Psoas muscle (tissue), 7 donors: ENCODE measurements at regions not wholly inside any gene's neighbourhood (a gene's known extent, or its start where the extent isn't known, plus 50 kb on each side); places are given as distances from the start of the nearest gene placed in this dataset.

Experiments
- ATAC-seq, 4 donors: fragments of 200-7000 bp; cut with Tn5 transposase; one replicate each; pipeline ENCODE4 v1.9.1; 2020; ENCODE audit warnings: moderate library complexity in 3 of 4, mild to moderate bottlenecking in 2 of 4
- DNase-seq, 2 donors: peaks; one replicate each; pipeline ENCODE4 v3.0.0-alpha.2; 2020
- H3K27ac ChIP-seq: fragments of 200-600 bp; one replicate; pipeline ENCODE4 v1.8.0; 2022
- H3K27me3 ChIP-seq, 3 donors: fragments of 200-600 bp in 1 of 3; one replicate each; pipeline versions ENCODE4 v1.6.1 to v1.8.0; 2013 to 2022; ENCODE audit warnings: low read length in 2 of 3, mild to moderate bottlenecking in 2 of 3, moderate library complexity in 1 of 3; ENCODE audit not compliant: insufficient read depth in 3 of 3
- H3K36me3 ChIP-seq, 2 donors: fragments of 200-600 bp in 1 of 2; one replicate each; pipeline versions ENCODE4 v1.6.1 to v1.8.0; 2013 to 2022; ENCODE audit warnings: low read depth in 1 of 2, mild to moderate bottlenecking in 1 of 2, moderate library complexity in 1 of 2; ENCODE audit not compliant: insufficient read depth in 1 of 2
- H3K4me1 ChIP-seq: fragments of 200-600 bp; one replicate; pipeline ENCODE4 v1.8.0; 2022
- H3K4me3 ChIP-seq: fragments of 200-600 bp; one replicate; pipeline ENCODE4 v1.8.0; 2022; ENCODE audit warnings: mild to moderate bottlenecking
- H3K9me3 ChIP-seq: fragments of 200-600 bp; one replicate; pipeline ENCODE4 v1.8.0; 2022
- WGBS, 3 donors: extraction: QIAGEN DNeasy Blood & Tissue Kit; methylation state at CpG; one replicate each; pipeline versions ENCODE4 v1.1.6 to v1.1.7; 2013; 5-methylcytosine and 5-hydroxymethylcytosine counted together
- intact Hi-C, 2 donors: fragments of 100-400 bp; cut with DNase I; formaldehyde crosslinking; loops; one replicate each; pipeline versions ENCODE4 v1.11.0 to v1.14.2; 2022
- TF ChIP-seq, protein P1 (sequence below): fragments of 200-600 bp; IDR thresholded peaks from one replicate; pipeline ENCODE4 v1.8.0; 2022; ENCODE audit warnings: antibody characterized with exemption
- donor health status: healthy with polysubstance abuse.
- donor health status: DM: no; HTN: no; CAD: no; lungs with moderate emphysema.
- donor health status: Bipolar disorder and iron deficiency.
- donor health status: healthy.
- donor health status: DM: yes; HTN: yes; CAD: no.
- donor health status: DM: no; HTN: no; CAD: no.
- donor health status: DM: yes; HTN: yes; CAD: no.

DNA sequence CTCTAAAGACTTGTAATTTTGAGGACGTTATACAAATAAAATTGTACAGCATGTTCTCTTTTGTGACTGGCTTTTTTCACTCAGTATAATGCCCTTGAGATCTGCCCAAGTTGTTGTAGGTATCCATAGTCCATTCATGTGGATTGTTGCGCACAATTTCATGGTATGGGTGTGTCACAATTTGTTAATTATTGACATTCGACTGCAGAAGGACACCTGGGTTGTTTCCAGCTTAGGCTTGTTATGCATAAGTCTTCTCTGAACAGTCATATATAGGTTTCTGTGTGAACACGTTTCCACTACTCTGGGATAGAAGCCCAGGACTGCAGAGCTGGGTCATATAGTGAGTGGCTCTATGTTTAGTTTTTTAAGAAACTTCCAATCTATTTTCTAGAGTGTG, 800.8 kb upstream of the SALL3 start:
- TF ChIP-seq, protein P1, sequence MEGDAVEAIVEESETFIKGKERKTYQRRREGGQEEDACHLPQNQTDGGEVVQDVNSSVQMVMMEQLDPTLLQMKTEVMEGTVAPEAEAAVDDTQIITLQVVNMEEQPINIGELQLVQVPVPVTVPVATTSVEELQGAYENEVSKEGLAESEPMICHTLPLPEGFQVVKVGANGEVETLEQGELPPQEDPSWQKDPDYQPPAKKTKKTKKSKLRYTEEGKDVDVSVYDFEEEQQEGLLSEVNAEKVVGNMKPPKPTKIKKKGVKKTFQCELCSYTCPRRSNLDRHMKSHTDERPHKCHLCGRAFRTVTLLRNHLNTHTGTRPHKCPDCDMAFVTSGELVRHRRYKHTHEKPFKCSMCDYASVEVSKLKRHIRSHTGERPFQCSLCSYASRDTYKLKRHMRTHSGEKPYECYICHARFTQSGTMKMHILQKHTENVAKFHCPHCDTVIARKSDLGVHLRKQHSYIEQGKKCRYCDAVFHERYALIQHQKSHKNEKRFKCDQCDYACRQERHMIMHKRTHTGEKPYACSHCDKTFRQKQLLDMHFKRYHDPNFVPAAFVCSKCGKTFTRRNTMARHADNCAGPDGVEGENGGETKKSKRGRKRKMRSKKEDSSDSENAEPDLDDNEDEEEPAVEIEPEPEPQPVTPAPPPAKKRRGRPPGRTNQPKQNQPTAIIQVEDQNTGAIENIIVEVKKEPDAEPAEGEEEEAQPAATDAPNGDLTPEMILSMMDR, result no peak
- WGBS, 3 donors, result 63 to 68% (median 65%) methylated on average over 4 of the region's 4 CpGs
- no peaks in the 10 kb centered on the region for H3K9me3 ChIP-seq
- ATAC-seq, result no peak
- intact Hi-C loops, result no loop called here
- no peak overlapping the region for H3K4me3 ChIP-seq
- H3K27ac ChIP-seq, result no peak overlapping the region
- H3K4me1 ChIP-seq, result no peaks in the 10 kb centered on the region
- no peak for DNase-seq
- no peaks in the 10 kb centered on the region for H3K36me3 ChIP-seq
- H3K27me3 ChIP-seq, result no peaks in the 10 kb centered on the region

DNA sequence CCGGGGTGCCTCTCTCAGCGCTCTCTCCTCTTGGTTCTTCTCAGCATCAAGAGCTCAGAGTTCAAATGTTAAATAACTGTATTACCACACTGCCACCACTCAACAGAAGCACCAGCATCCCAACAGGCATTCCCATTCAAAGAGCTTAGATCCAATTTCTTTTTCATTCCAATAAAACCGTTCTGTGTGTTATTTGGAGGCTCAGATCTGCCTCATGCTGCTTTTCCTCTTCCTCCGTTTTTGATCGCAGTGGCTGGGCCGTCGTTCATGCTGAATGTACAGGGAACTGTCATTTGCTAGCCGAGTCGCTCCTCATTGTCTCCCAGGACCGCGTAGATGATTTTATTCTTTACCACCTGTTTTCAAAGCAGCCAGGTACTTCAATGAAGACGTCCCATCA, 798.9 kb upstream of the SALL3 start:
- Histone ChIP-seq H3K27me3 (no peaks in the 10 kb centered on the region), H3K36me3 (no peaks in the 10 kb centered on the region), H3K4me3 (no peak overlapping the region), H3K27ac (no peak overlapping the region), H3K4me1 (no peaks in the 10 kb centered on the region), H3K9me3 (no peaks in the 10 kb centered on the region)
- intact Hi-C loops, result no loop called here
- WGBS, 3 donors, result 75% methylated on average over 12 of the region's 12 CpGs
- DNase-seq, result no peak
- TF ChIP-seq, protein P1, result no peak
- ATAC-seq, result no peak

DNA sequence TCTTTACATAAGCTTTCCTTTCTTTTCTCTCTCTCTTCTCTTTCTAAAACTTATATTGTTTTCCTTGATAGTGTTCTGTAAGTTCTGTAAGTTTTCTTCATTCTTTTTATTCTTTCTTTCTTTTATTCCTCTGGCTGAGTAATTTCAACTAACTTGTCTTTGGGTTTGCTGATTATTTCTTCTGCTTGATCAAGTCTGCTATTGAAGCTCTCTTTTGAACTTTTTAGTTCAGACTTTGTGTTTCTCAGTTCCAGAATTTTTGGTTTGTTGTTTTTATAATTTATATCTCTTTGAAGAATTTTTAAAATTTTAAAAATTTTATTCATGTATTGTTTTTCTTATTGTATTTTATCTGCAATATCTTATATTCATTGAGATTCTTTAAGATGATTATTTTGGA, 795.8 kb upstream of the SALL3 start:
- ATAC-seq (no peak), DNase-seq (no peak)
- Histone ChIP-seq H3K36me3 (no peaks in the 10 kb centered on the region), H3K27ac (no peak overlapping the region), H3K4me3 (no peak overlapping the region), H3K4me1 (no peaks in the 10 kb centered on the region), H3K27me3 (no peaks in the 10 kb centered on the region), H3K9me3 (no peaks in the 10 kb centered on the region)
- TF ChIP-seq, protein P1, result no peak
- intact Hi-C loops, result no loop called here

DNA sequence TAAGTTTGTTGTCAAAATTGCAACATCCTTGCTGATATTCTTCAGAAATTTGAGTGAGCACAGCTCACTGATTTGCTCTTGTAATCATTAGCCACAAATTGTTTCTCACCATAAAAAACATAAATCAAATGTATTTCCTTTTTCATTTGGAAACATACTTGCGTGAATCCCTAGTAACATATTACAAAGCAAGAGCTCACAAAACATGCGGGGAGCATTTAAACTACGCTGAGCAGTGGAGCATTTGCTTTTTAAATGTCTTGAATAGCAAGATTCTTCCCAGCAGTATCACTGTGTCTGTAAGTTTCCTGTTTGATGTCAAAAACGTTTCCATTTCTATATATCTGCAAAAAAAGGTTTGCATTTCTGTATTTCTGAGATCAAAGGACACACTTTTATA, 788.3 kb upstream of the SALL3 start:
- WGBS, 3 donors, result 62 to 67% (median 65%) methylated on average over 4 of the region's 4 CpGs
- Histone ChIP-seq H3K36me3 (no peaks in the 10 kb centered on the region), H3K27me3 (no peaks in the 10 kb centered on the region), H3K4me3 (no peak overlapping the region), H3K9me3 (no peaks in the 10 kb centered on the region), H3K4me1 (no peaks in the 10 kb centered on the region), H3K27ac (no peak overlapping the region)
- DNase-seq, result no peak
- intact Hi-C loops, result no loop called here
- no peak for ATAC-seq
- TF ChIP-seq, protein P1, result no peak

DNA sequence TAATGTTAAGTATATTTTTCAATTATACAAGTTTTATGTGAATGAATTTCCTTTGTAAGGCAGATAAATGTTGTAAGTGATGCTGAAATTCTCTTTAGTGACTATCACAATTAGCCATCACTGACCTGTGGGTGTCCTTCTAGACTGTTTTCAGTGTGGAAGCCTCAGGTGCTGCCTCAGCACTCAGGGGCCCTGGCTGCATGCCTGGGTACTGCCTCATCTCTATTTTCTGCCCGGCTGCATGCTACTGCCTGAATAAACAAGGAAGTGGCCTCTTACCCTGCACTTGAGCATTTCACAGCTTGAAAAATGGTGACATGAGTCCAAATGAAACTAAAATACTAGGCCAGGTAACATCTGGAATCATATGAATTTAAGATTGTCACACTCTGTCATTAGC, 787.6 kb upstream of the SALL3 start:
- TF ChIP-seq, protein P1, result no peak
- H3K27ac ChIP-seq, result no peak overlapping the region
- H3K4me3 ChIP-seq, result no peak overlapping the region
- H3K27me3 ChIP-seq, result no peaks in the 10 kb centered on the region
- 7 to 13% (median 8%) methylated on average over 1 of the region's 1 CpG for WGBS, 3 donors
- ATAC-seq (no peak), DNase-seq (no peak)
- no peaks in the 10 kb centered on the region for H3K9me3 ChIP-seq
- H3K4me1 ChIP-seq, result no peaks in the 10 kb centered on the region
- intact Hi-C loops, result no loop called here
- H3K36me3 ChIP-seq, result no peaks in the 10 kb centered on the region
